AG20443 (cell line): ENCODE measurements at regions not wholly inside any gene's neighbourhood (a gene's known extent, or its start where the extent isn't known, plus 50 kb on each side); places are given as distances from the start of the nearest gene placed in this dataset.
"Not testable (repeated sequence)": the region's sequence is repeated elsewhere in the genome, so short reads cannot be mapped to it uniquely, and the experiment has no call there.

Experiments used
- DNase-seq: peaks from one replicate; pipeline ENCODE4 v3.0.0; 2012; ENCODE audit warnings: low spot score, mixed read lengths

GRCh38 chr2:205865056-205865455, 182.8 kb downstream of the NRP2 start:
- no peak for DNase-seq

GRCh38 chr2:205864491-205864890, 182.2 kb downstream of the NRP2 start:
- no peak for DNase-seq

GRCh38 chr2:205862761-205863160, 180.5 kb downstream of the NRP2 start:
- not testable (repeated sequence) for DNase-seq

GRCh38 chr2:205860885-205861284, 178.6 kb downstream of the NRP2 start:
- no peak for DNase-seq

GRCh38 chr2:205860181-205860580, 177.9 kb downstream of the NRP2 start:
- DNase-seq: no peak

- DNase-seq: peak; percentile 87
Measured at GRCh38 chr2:205858881-205859441, 176.7 kb downstream of the NRP2 start.

- no peak for DNase-seq
Measured at GRCh38 chr2:205858275-205858674, 176.0 kb downstream of the NRP2 start.

- no peak for DNase-seq
Measured at GRCh38 chr2:205857520-205858237, 175.4 kb downstream of the NRP2 start.

GRCh38 chr2:205852457-205852856, 170.2 kb downstream of the NRP2 start:
- DNase-seq: no peak

GRCh38 chr2:205850611-205851010, 168.3 kb downstream of the NRP2 start:
- no peak for DNase-seq

GRCh38 chr2:205850132-205850531, 167.8 kb downstream of the NRP2 start:
- DNase-seq: no peak

- no peak for DNase-seq
Measured at GRCh38 chr2:205849136-205849535, 166.8 kb downstream of the NRP2 start.

GRCh38 chr2:205848601-205849000, 166.3 kb downstream of the NRP2 start:
- DNase-seq: peak; percentile 67
